ENCODE measurements at regions not wholly inside any gene's neighbourhood (a gene's known extent, or its start where the extent isn't known, plus 50 kb on each side); places are given as distances from the start of the nearest gene placed in this dataset.

DNA sequence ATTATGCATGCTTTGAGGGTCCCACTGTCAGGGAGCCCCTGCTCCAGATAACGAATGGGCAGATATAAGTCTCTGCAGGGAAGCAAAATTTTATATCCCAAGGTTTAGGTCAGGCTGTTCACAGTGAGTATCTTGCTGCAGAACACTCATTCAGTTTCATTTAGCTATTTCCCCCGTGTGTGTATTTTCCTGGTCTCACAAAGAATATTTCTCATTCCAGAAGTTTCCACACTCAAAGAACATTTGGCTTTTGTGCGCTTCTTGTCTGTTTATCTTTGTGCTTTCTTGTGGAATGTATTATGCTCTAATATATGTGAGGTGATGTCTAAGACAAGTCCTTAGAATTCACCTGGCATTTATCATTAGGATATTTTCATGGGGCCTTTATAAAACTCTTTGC, 140.4 kb upstream of the MMADHC start:
- Mint-ChIP-seq H3K4me3 (ENCODE audit: unreplicated experiment) (no peak overlapping the region), H3K4me1 (ENCODE audit: unreplicated experiment) (peaks cover 12% of the 10 kb centered on the region), H3K27me3 (ENCODE audit: unreplicated experiment) (no peaks in the 10 kb centered on the region), H3K27ac (ENCODE audit: unreplicated experiment) (no peak overlapping the region), H3K36me3 (ENCODE audit: low read depth, unreplicated experiment) (no peaks in the 10 kb centered on the region), H3K9me3 (ENCODE audit: unreplicated experiment) (no peaks in the 10 kb centered on the region)
- TF ChIP-seq, protein P1, sequence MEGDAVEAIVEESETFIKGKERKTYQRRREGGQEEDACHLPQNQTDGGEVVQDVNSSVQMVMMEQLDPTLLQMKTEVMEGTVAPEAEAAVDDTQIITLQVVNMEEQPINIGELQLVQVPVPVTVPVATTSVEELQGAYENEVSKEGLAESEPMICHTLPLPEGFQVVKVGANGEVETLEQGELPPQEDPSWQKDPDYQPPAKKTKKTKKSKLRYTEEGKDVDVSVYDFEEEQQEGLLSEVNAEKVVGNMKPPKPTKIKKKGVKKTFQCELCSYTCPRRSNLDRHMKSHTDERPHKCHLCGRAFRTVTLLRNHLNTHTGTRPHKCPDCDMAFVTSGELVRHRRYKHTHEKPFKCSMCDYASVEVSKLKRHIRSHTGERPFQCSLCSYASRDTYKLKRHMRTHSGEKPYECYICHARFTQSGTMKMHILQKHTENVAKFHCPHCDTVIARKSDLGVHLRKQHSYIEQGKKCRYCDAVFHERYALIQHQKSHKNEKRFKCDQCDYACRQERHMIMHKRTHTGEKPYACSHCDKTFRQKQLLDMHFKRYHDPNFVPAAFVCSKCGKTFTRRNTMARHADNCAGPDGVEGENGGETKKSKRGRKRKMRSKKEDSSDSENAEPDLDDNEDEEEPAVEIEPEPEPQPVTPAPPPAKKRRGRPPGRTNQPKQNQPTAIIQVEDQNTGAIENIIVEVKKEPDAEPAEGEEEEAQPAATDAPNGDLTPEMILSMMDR (IDR thresholded peaks at IDR 0.05; ENCODE audit: unreplicated experiment) = no peak
- no peak for DNase-seq (ENCODE audit: low spot score)

DNA sequence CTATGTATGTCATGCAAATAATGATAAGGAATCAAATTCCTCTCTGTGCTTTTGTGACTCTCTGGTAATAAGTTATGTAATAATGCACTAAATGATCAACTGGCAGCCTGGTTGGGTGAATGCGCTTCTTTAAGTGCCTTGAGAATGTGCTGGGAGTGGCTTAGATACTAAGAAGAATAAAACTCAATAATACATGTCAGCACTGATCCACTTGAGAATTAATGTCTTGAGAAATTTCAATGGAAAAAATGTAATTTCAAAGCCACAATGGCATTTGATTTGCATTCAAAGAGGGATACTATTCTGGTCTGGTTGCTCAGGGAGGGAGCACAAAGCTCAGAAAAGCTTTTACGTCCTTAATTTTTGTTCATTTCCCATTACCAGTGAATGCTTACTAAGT, 137.7 kb upstream of the MMADHC start:
- no peak overlapping the region for H3K27ac Mint-ChIP-seq (ENCODE audit: unreplicated experiment)
- no peaks in the 10 kb centered on the region for H3K4me1 Mint-ChIP-seq (ENCODE audit: unreplicated experiment)
- no peaks in the 10 kb centered on the region for H3K9me3 Mint-ChIP-seq (ENCODE audit: unreplicated experiment)
- no peak for DNase-seq (ENCODE audit: low spot score)
- no peak overlapping the region for H3K4me3 Mint-ChIP-seq (ENCODE audit: unreplicated experiment)
- H3K27me3 Mint-ChIP-seq (ENCODE audit: unreplicated experiment) = peaks cover 1% of the 10 kb centered on the region
- no peaks in the 10 kb centered on the region for H3K36me3 Mint-ChIP-seq (ENCODE audit: low read depth, unreplicated experiment)
- TF ChIP-seq, protein P1 (IDR thresholded peaks at IDR 0.05; ENCODE audit: unreplicated experiment) = no peak

DNA sequence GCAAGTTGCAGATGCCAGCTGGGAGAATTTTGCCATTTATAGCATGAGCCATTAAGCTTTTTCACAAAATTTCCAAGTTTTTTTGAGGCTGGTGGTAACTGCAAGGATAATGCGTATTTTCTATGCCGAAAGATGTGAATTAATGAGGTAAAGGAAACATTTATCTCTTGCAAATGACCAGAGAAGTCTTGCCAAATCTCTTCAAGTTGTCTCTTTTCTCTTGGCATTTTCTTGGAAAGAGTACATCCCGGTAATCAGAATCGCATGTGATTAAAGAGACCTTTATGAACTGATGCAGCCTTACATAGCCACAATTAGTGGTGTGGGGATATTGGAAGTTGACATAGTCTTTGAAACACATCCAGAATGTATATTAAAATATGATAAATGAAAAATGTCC, 136.5 kb upstream of the MMADHC start:
- TF ChIP-seq, protein P1 (IDR thresholded peaks at IDR 0.05; ENCODE audit: unreplicated experiment) = no peak
- no peaks in the 10 kb centered on the region for H3K9me3 Mint-ChIP-seq (ENCODE audit: unreplicated experiment)
- H3K4me3 Mint-ChIP-seq (ENCODE audit: unreplicated experiment) = no peak overlapping the region
- no peaks in the 10 kb centered on the region for H3K4me1 Mint-ChIP-seq (ENCODE audit: unreplicated experiment)
- H3K36me3 Mint-ChIP-seq (ENCODE audit: low read depth, unreplicated experiment) = no peaks in the 10 kb centered on the region
- peaks cover 1% of the 10 kb centered on the region for H3K27me3 Mint-ChIP-seq (ENCODE audit: unreplicated experiment)
- H3K27ac Mint-ChIP-seq (ENCODE audit: unreplicated experiment) = no peak overlapping the region
- no peak for DNase-seq (ENCODE audit: low spot score)

DNA sequence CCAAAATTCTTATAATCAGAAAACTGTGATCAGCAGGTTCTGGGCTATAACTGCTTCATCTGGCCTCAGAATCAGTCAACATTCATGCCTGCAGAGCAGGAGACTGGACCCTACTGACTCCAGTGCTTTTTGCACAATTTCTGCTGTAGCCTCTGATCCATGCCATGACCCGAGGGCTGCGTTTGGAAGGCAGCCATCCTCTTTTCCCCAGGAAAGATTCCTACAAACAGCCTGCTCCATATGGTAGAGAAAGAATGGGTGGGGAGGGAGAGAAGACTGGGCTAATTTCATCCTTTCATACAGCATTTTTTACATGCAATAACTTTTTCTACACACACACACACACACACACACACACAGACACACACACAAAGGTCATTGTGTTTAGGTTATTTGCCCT, 133.0 kb upstream of the MMADHC start:
- H3K27me3 Mint-ChIP-seq (ENCODE audit: unreplicated experiment) = peaks cover 1% of the 10 kb centered on the region

DNA sequence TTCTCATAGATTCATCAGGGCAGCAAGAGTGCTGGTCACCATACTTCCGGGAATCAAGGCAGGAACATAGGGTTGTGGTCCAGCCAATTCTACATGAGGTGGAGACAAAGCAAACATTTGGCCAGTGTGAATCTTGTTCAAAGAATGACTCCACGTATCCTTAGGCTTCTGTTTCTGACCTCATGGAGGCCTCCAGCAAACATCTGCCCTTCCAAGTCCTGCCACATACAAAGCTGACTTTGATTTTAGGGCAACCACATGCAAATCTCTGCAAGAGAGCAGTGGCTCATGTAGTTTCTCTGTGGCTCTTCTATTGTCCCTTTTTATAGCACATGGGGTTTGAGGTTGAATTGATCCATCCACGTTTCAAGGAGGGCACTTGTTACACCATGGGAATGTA, 132.1 kb upstream of the MMADHC start:
- no peak for DNase-seq (ENCODE audit: low spot score)
- Mint-ChIP-seq H3K9me3 (ENCODE audit: unreplicated experiment) (no peaks in the 10 kb centered on the region), H3K27me3 (ENCODE audit: unreplicated experiment) (peaks cover 1% of the 10 kb centered on the region), H3K27ac (ENCODE audit: unreplicated experiment) (no peak overlapping the region), H3K4me3 (ENCODE audit: unreplicated experiment) (no peak overlapping the region), H3K4me1 (ENCODE audit: unreplicated experiment) (peaks cover 4% of the 10 kb centered on the region), H3K36me3 (ENCODE audit: low read depth, unreplicated experiment) (no peaks in the 10 kb centered on the region)
- TF ChIP-seq, protein P1 (IDR thresholded peaks at IDR 0.05; ENCODE audit: unreplicated experiment) = no peak

More for the DNA sequence above, 133.0 kb upstream of the MMADHC start:
- DNase-seq (ENCODE audit: low spot score) = no peak
- H3K4me3 Mint-ChIP-seq (ENCODE audit: unreplicated experiment) = no peak overlapping the region
- TF ChIP-seq, protein P1 (IDR thresholded peaks at IDR 0.05; ENCODE audit: unreplicated experiment) = no peak
- no peaks in the 10 kb centered on the region for H3K36me3 Mint-ChIP-seq (ENCODE audit: low read depth, unreplicated experiment)
- H3K27ac Mint-ChIP-seq (ENCODE audit: unreplicated experiment) = no peak overlapping the region
- no peaks in the 10 kb centered on the region for H3K9me3 Mint-ChIP-seq (ENCODE audit: unreplicated experiment)
- H3K4me1 Mint-ChIP-seq (ENCODE audit: unreplicated experiment) = peaks cover 4% of the 10 kb centered on the region
